ENCODE measurements at regions not wholly inside any gene's neighbourhood (a gene's known extent, or its start where the extent isn't known, plus 50 kb on each side); places are given as distances from the start of the nearest gene placed in this dataset.
"Not testable (repeated sequence)": the region's sequence is repeated elsewhere in the genome, so short reads cannot be mapped to it uniquely, and the experiment has no call there.

DNA sequence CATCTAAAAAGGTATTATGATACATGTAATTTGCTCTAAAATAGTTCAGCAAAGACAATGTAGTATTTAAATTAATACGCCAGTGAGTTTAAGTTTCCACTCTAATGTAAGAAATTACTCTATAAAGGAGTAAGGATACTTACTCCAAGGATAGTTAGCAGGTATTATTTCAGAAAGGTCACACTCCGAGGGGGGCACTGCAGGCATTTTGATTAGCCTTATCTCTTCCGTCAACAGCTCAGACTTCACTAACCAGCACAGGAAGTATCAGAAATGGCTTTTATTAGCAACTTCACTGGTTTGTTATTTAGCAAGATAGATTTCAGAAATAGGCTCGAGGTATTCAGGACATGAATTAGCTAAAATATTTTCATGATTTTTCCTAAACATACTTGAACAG lies 127.0 kb downstream of the COX18 start:
- DNase-seq (ENCODE audit: low spot score) = no peak

DNA sequence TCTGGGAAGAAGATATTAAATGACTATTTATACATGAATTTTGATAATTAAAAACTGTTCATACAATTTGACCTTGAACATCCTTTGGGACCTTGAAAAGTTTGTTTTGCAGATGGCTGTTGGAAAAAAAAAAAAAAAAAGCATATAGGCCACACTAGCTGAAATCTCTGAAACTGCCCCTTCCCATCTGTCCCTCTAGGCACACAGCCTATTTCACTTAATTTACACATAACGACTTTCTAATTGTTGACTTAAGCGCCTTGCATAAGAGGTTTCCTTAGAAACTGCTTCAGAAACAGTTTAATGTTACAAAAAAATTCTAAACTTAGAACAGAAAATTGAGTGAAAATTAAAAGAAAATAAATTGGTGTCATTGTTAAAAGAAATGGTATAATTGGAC lies 131.0 kb downstream of the COX18 start:
- no peak for DNase-seq (ENCODE audit: low spot score)

DNA sequence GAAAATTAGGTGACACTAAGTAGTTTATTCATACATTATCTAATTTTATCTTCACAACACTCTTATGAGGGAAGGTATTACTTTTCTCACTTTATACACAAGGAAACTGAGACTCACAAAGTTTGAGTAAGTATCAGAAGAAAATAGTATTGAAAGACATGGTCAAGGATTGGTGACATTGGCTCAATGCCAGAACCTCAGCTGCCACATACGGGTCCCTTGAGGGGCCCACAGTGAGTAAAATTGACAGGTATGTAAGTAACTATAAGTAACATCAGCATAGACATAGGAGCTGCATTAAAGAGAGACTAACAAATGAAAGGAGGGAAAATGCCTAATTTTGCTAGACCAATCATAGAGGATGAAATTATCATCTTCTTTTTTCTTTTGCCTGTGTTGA lies 134.1 kb downstream of the COX18 start:
- DNase-seq (ENCODE audit: low spot score) = no peak

DNA sequence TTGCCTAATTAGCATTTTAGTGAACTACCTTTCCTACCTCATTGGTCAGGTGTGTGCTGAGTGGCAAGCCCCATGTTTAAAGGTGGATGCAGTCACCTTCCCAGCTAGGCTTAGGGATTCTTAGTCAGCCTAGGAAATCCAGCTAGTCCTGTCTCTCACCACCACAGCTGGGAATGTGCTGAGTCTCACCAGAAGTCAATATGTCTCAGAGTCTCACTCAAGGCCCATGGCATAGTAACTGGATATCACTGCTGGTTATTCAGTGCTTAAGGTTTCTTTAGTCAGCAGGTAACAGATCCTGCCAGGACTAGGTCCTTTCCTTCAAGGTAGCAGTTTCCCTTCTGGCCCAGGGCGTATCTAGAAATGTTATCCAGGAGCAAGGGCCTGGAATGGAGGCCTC lies 136.5 kb downstream of the COX18 start:
- no peak for DNase-seq (ENCODE audit: low spot score)

DNA sequence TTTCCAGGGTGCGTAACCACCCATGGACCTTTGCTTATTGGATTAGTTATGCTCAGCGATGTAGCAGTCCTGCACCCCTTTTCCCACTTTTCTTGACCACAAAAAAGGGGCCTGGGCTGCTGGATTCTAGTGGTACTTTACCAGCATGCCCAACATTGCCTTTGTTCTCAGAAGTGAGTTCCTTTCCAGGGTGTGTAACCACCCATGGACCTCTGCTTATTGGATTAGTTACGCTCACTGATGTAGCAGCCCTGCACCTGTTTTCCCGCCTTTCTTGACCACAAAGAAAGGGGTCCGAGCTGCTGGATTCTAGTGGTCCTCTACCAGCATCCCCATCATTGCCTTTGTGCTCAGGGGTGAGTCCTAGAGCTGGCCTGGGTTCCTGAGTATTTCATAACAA lies 138.2 kb downstream of the COX18 start:
- DNase-seq (ENCODE audit: low spot score) = no peak

DNA sequence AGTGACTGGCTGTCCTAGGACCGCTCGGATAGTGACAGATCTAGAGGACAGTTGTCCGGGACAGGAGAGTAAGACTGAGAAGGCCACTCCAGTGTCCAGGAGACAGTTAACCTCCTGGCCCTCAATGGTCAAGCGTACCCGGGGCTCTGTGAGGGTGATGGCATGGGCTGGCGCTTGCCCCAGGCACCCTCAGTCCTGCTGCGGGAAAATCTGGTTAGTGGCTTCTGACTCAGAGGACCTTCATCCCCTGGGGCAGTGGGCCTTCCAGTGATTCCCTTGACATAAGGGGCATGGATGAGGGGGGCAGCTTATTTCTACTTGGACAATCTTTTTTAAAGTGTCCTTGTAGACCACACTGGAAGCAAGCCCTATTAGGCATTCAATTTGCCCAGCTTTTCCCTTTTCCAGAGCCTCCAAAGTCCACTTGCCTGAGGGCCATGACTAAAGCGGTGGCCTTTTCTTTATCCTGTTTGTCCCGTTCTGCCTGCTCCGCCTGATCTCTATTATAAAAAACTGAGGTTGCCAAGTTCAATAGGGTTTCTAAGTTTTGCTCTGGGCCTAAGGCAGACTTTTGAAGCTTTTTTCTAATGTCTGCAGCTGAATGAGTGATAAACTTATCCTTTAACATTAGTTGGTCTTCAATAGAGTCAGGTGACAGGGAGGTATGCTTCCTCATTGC lies 139.8 kb downstream of the COX18 start:
- DNase-seq (ENCODE audit: low spot score) = not testable (repeated sequence)

DNA sequence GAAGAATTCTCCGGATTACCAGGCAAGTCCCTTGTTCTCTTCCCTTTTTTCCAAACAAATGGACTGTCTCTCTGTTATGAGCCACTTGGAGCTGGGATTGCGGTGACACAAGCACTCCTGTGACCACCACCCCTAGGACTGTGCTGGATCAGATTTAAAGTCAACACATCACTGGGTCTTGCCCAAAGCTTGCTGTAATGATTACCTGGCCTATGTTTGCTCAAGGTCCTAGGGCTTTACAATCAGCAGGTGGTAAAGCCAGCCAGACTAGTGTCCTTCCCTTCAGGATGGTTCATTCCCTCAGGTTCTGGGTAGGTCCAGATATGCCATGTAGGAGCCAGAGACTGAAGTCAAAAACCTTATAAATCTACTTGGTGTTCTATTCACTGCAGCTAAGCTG lies 144.7 kb downstream of the COX18 start:
- DNase-seq (ENCODE audit: low spot score) = no peak

DNA sequence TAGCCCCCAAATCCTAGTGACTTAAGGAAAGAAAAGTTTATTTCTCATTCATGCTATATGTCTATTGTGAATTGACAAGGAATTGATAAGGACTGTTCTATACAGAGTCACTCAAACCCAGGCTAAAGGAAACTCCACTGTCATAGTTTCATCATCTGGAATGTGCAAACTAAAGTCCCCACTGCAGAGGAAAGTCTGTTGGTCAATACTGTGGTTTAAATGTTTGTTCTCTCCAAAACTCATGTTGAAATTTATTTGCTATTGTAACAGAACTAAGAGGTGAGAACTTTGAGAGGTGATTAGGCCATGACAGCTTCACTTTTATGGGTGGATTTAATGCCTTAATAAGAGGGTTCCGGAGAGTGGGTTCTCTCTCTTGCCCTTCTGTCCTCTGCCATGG lies 149.6 kb downstream of the COX18 start:
- no peak for DNase-seq (ENCODE audit: low spot score)

DNA sequence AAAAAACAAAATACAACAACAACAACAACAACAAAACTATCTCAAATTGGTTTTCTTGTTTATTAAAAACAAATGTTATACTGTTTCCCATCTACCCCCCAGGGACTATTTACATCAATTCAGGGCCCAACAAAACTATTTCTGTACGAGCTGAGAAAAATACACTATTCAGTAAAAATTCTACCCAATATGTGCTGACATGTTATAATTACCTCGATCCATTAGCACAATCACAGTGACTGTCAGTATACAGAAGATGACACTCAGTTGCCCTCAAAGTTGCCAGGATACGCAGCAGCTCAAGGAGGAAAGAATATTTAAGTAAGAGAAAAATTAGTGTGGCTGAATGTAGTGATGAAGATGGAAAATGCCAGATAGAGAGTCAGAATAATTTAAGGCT lies 150.1 kb downstream of the COX18 start:
- no peak for DNase-seq (ENCODE audit: low spot score)

DNA sequence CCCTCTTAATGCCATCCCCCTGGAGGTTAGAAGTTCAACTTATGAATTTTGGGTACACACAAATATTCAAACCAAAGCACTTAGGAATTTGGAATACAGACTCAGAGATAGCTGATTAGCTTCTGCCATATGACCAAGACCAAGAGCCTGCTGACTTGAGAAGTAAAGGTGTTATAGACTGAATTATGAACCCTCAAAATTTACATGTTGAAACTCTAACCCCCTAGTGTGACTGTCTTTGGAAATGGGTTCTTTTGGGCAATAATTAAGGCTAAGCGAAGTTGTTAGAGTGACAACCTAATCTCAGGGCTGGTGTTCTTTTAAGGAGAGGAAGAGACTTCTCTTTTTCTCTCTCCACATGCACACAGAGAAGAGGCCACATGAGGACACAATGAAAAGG lies 151.2 kb downstream of the COX18 start:
- no peak for DNase-seq (ENCODE audit: low spot score)

DNA sequence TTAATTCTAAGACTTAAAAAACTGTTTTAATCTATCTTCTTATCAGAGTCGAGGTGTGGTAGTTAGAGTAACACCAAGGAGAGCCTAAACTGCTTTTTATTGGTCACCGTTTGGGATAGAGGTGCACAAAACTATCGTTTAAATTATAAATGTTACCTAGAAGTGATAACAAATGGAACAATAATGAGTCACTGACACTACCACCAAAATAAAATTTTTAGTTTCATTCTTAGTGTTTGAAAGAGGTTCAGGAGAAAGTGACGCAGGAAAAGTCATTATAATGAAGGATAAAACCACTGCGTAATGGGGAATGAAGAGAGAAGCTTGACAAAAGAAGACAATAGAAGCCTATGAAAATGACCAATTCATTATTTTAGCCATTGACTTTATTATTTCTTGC lies 158.2 kb downstream of the COX18 start:
- no peak for DNase-seq (ENCODE audit: low spot score)

DNA sequence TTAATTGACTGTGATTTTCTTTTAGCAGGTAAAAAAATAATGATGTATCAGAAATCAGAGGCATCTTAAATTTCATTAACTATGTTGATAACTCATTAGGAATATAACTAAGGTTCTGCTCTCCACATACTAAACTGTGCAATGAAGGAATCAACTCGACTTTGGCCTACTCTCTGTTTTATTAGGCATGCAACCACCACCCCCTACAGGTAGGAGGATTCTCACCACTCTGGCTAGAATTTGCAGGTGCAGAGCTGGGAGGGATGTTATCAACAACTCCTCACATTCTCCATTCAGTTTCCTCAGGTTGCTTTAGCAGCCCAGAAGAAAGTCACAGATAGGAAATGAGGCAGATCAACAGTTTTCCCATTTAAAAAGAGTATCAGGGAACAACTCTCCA lies 160.1 kb downstream of the COX18 start:
- peak; percentile 20 for DNase-seq (ENCODE audit: low spot score)

DNA sequence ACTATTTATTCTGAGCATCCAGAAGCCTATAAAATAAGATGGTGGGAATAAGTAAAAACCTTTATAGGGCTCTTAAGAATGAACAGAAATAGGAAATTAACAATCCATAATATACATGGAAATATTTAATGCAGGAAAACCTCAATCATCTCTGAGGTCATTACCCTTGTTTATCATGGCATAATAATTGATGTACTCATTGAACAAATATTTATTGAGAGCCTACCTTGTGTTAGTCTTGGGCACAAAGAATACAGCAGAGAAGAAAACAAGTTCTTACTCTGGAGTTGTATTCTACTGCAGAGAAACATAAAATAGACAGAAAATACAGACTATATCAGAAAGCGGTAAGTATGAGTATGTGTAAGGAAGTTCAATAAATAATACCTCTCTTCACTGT lies 167.2 kb downstream of the COX18 start:
- DNase-seq (ENCODE audit: low spot score) = no peak

DNA sequence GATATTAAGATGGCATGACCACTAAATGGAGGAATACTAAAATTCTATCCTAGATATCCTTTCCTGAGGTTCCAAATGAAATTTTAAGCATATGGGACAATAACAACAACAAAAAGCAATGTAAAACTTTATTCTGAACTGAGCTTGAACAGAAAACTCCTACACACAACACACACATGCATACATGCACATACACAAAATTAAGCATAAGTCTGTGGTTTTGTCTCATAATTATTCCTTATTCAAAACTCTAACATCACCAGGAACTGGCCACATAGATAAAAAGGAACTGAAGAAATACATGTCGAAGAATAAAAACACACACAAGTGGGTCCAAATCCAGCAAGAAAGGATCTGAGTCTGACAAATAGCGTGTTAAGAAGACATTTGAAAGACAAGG lies 168.0 kb downstream of the COX18 start:
- no peak for DNase-seq (ENCODE audit: low spot score)

DNA sequence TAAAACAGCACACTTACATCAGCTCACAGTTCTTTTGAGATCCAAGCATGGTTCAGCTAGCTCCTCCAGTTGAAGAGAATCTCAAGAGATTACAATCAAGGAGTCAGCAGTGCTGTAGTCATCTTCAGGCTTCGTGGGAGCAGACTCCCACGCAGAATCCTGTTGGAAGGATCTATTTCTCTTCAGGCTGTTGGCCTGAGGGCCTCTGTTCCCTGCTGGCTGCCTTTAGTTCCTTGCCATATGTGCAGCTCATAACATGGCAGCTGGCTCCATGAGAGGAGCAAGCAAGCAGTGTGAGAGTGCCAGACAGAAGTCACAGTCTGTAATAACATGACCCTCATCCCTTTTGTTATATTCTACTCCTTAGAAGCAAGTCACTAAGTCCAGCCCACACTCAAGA lies 168.6 kb downstream of the COX18 start:
- DNase-seq (ENCODE audit: low spot score) = no peak

DNA sequence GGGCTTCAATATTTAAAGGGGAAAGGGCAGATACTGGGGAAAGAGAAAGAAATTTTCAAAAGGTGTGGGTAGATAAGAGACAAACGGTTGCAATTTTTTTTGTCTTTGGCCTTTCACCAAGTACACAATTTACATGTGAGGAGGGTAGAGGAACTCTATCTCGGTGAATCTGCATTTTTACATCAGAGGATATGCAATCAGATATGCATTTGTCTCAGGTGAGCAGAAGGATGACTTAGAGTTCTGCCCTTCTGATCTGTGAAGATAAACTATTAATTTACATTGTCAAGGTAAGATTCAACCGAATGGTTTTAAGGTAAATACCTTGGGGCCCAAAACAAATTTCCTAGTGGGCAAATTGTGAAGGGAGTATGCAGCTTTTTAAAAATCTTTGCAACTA lies 169.9 kb downstream of the COX18 start:
- DNase-seq (ENCODE audit: low spot score) = no peak

DNA sequence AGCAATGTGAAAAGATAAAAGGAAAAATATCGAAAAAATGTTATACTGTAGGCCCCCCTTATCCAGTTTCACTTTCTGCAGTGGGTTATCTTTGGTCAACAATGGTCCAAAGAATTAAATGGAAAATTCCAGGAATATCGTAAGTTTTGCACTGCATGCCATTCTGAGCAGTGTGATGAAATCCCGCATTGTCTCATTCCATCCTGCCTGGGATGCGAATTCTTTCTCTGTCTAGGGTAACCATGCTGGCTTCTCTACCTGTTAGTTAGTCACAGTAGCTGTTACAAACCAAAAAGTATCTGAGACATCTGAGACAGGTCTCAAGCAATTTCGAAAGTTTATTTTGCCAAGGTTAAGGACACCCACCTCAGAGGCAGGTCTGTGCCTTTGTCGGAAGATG lies 170.3 kb downstream of the COX18 start:
- peak; percentile 27 for DNase-seq (ENCODE audit: low spot score)

DNA sequence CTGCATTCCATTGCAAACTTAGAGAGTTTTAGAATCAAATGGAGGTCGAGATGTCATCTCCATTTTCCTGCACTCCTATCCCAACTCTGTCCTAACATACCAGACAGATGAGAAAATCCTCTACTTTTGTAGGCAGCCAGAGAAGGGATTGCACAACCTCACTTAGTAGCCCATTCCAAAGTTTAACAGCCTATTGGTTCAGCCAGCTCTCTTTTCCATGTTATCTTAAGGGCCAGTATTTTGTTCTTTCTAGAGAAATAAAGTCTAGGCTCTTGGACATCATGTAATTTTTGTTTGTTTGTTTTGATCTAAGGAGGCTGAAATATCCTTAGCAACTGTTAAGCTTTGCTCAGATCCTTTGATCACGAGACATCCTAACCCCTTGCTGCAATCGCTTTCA lies 173.0 kb downstream of the COX18 start:
- DNase-seq (ENCODE audit: low spot score) = peak; percentile 17

DNA sequence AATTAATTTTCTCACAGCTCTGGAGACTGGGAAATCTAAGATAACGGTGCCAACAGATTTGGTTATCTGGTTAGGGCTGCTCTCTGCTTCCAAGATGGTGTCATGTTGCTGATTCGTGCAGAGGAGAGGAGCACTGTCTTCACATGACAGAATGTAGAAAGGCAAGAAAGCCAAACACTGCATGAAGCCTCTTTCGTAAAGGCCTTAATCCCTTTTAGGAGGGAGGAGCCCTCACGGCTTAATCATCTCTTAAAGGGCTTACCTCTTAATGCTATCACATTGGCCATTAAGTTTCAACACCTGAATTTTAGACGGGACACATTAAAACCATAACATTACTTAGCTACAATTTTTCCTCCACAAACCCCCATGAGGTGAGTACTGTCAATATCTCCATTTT lies 174.1 kb downstream of the COX18 start:
- no peak for DNase-seq (ENCODE audit: low spot score)

DNA sequence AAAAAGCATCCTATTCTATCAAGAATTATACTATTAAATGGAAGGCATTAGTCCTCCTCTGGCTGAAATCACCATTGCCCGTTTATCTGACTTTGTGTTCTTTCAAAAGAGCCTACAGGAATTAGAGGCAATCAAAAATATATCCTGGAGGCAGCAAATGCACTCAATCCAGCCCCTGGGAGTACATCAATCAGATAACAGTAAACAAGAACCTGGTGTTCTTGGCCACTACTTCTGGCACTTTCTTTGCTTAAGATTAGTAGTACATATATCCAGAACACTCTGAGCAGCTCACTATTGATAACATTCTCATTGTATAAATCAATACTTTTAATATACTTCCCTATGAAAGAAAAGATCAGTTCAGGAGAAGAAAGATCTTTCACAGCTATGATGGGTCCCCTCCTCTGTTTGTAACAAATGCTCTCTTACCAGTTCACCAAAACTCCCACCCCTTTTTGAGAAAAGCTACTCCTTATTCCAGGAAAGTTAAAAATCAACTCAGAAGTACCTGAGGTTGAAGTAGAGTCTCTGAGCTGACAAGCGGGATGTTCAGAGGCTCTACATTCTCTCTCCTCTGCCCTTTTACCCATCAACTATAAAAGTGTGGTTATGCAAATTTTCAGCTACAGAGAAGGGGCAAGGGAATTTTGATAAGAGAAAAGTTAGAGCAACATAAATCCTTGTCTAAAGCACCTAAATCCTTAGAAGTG lies 176.0 kb downstream of the COX18 start:
- no peak for DNase-seq (ENCODE audit: low spot score)

DNA sequence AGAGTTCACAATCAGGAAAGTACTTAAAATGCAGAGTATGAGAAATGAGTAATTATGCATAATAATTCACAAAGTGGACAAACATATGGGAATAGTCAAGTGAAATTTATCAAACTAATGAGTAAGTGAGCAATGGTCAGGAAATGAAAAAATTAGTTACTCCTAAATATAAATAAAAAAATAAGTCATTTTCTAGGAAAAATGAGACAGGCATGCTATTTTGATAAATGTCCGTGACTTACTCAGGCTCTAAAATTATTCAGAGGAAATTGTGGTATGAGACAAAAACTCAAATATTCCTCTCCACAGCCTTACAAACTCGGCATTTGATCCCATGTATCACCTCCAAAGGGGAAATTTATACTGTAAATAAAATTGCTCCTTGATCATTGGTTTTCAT lies 181.2 kb downstream of the COX18 start:
- DNase-seq (ENCODE audit: low spot score) = no peak

DNA sequence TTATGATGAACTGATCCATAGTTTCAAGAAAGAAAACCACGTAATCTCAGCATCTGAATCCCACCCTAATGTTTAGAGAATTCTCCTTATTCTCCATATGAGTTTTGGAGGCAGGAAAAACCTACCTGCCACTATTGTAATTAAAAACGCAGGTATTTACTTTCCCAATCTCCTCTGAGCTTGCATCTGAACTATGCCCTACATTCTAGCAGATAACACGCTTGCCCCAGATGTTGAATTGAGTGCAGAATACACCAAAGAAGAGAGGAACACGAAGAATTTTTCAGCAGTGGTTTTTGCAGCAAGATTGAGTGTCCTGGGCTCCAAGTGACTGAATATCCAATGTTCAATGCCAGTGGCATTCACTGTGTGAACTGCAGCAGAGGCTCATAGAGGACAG lies 182.4 kb downstream of the COX18 start:
- DNase-seq (ENCODE audit: low spot score) = peak; percentile 3

DNA sequence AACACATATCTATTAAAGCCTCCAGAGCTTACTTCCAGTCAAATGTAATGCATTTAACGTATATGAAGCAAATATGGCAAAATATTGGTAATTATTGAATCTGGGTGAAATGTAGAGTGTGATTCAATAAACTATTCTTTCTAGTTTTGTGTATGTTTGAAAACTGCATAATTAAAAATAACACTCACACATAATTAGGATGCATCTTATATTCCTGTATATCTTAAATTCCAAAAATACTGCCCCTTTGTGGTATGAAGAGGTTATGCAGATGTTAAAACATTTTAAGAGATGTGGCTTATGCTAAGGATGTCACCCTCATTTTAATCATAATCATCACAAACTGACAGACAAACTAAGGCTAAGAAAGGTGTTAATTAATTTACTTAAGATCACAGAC lies 182.9 kb downstream of the COX18 start:
- no peak for DNase-seq (ENCODE audit: low spot score)

DNA sequence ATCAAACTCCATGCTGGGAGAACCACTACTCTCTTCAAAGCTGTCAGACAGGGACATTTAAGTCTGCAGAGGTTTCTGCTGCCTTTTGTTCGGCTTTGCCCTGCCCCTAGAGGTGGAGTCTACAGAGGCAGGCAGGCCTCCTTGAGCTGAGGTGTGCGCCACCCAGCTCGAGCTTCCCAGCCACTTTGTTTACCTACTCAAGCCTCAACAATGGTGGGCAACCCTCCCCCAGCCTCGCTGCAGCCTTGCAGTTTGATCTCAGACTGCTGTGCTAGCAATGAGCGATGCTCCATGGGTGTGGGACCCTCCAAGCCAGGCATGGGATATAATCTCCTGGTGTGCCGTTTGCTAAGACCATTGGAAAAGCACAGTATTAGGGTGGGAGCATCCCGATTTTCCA lies 185.3 kb downstream of the COX18 start:
- DNase-seq (ENCODE audit: low spot score) = not testable (repeated sequence)
